HG03135 (cell line): ENCODE measurements at regions not wholly inside any gene's neighbourhood (a gene's known extent, or its start where the extent isn't known, plus 50 kb on each side); places are given as distances from the start of the nearest gene placed in this dataset.
"Not testable (repeated sequence)": the region's sequence is repeated elsewhere in the genome, so short reads cannot be mapped to it uniquely, and the experiment has no call there.

Experiments used
- ATAC-seq: cut with Tn5 transposase; IDR thresholded peaks from one replicate; pipeline ENCODE4 v1.9.1; 2021; ENCODE audit warnings: mild to moderate bottlenecking, moderate library complexity; ENCODE audit not compliant: unreplicated experiment

- no peak for ATAC-seq
Observed at GRCh38 chr3:104281713-104282112, 1085.0 kb upstream of the ALCAM start.

- ATAC-seq: no peak
Observed at GRCh38 chr3:104286645-104287044, 1080.1 kb upstream of the ALCAM start.

- peak; percentile 73 for ATAC-seq
Observed at GRCh38 chr3:104291437-104291851, 1075.3 kb upstream of the ALCAM start.

GRCh38 chr3:104291878-104292277 is 1074.8 kb upstream of the ALCAM start:
- peak; percentile 30 for ATAC-seq

GRCh38 chr3:104297617-104298016 is 1069.1 kb upstream of the ALCAM start:
- ATAC-seq: no peak

- ATAC-seq: no peak
Observed at GRCh38 chr3:104298662-104299061, 1068.0 kb upstream of the ALCAM start.

- no peak for ATAC-seq
Observed at GRCh38 chr3:104316118-104316517, 1050.6 kb upstream of the ALCAM start.

- ATAC-seq: no peak
Observed at GRCh38 chr3:104323226-104323625, 1043.5 kb upstream of the ALCAM start.

GRCh38 chr3:104347291-104347690 is 1019.4 kb upstream of the ALCAM start:
- no peak for ATAC-seq

- ATAC-seq: no peak
Observed at GRCh38 chr3:104349836-104350235, 1016.9 kb upstream of the ALCAM start.

- no peak for ATAC-seq
Observed at GRCh38 chr3:104353951-104354350, 1012.8 kb upstream of the ALCAM start.

GRCh38 chr3:104359546-104359945 is 1007.2 kb upstream of the ALCAM start:
- no peak for ATAC-seq

GRCh38 chr3:104360038-104360437 is 1006.7 kb upstream of the ALCAM start:
- ATAC-seq: no peak

GRCh38 chr3:104361748-104362147 is 1005.0 kb upstream of the ALCAM start:
- ATAC-seq: not testable (repeated sequence)

GRCh38 chr3:104362319-104362718 is 1004.4 kb upstream of the ALCAM start:
- no peak for ATAC-seq

- no peak for ATAC-seq
Observed at GRCh38 chr3:104367000-104367399, 999.7 kb upstream of the ALCAM start.

- no peak for ATAC-seq
Observed at GRCh38 chr3:104368760-104369159, 997.9 kb upstream of the ALCAM start.

GRCh38 chr3:104385421-104385820 is 981.3 kb upstream of the ALCAM start:
- no peak for ATAC-seq

- no peak for ATAC-seq
Observed at GRCh38 chr3:104388619-104389018, 978.1 kb upstream of the ALCAM start.

- no peak for ATAC-seq
Observed at GRCh38 chr3:104392327-104392726, 974.4 kb upstream of the ALCAM start.

- no peak for ATAC-seq
Observed at GRCh38 chr3:104396974-104397669, 969.6 kb upstream of the ALCAM start.

GRCh38 chr3:104397713-104398112 is 969.0 kb upstream of the ALCAM start:
- no peak for ATAC-seq

- no peak for ATAC-seq
Observed at GRCh38 chr3:104402902-104403301, 963.8 kb upstream of the ALCAM start.
